IPS-18a (cell line): ENCODE measurements at regions not wholly inside any gene's neighbourhood (a gene's known extent, or its start where the extent isn't known, plus 50 kb on each side); places are given as distances from the start of the nearest gene placed in this dataset.
"Not testable (repeated sequence)": the region's sequence is repeated elsewhere in the genome, so short reads cannot be mapped to it uniquely, and the experiment has no call there.

Experiments
- H3K27ac ChIP-seq: one replicate; pipeline ENCODE4 v1.5.1; 2013; ENCODE audit warnings: low read length
- H3K27me3 ChIP-seq: one replicate; pipeline ENCODE4 v1.6.1; 2013; ENCODE audit warnings: mild to moderate bottlenecking, low read length; ENCODE audit not compliant: control insufficient read depth, insufficient read depth
- H3K36me3 ChIP-seq: one replicate; pipeline ENCODE4 v1.6.1; 2013; ENCODE audit warnings: low read depth, low read length; ENCODE audit not compliant: control insufficient read depth
- H3K4me1 ChIP-seq: one replicate; pipeline ENCODE4 v1.6.1; 2013; ENCODE audit warnings: low read depth, low read length; ENCODE audit not compliant: control insufficient read depth
- H3K4me3 ChIP-seq: one replicate; pipeline ENCODE4 v1.5.1; 2013; ENCODE audit warnings: low read length
- H3K9ac ChIP-seq: one replicate; pipeline ENCODE4 v1.6.1; 2013; ENCODE audit warnings: mild to moderate bottlenecking, low read length, moderate library complexity
- H3K9me3 ChIP-seq: one replicate; pipeline ENCODE4 v1.6.1; 2013; ENCODE audit warnings: low read depth, low read length; ENCODE audit not compliant: control insufficient read depth

DNA sequence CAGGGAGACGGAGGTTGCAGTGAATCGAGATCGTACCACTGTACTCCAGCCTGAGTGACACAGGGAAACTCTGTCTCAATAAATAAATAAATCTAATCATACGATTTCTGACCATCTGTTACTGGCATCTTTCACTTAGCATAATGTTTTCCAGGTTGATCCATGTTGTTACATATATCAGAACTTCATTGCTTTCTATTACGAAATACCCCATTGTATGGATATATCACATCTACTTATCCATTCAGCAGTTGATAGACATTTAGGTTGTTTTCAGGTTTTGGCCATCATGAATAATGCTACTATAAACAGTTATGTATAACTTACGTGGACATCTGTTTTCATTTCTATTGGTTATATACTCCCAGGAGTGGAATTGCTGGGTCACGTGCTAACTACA, 303.9 kb downstream of the PAX3 start:
- no peak overlapping the region for H3K4me3 ChIP-seq

DNA sequence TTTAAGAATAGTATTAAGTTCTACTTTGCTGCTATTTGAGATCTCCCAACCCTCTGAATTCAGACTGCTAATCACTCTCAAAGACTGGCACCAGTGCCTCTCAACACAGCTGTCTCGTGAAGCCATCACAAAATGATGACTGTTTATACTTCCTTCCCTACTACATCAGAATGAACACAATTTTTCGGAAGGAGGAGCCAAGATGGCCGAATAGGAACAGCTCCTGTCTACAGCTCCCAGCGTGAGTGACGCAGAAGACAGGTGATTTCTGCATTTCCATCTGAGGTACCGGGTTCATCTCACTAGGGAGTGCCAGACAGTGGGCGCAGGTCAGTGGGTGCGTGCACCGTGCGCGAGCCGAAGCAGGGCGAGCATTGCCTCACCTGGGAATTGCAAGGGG, 314.4 kb downstream of the PAX3 start:
- peaks cover 22% of the 10 kb centered on the region for H3K4me1 ChIP-seq
- H3K4me3 ChIP-seq, H3K27me3 ChIP-seq, H3K9ac ChIP-seq, H3K9me3 ChIP-seq, H3K36me3 ChIP-seq, H3K27ac ChIP-seq: not testable (repeated sequence)

More for the DNA sequence above, 303.9 kb downstream of the PAX3 start:
- H3K36me3 ChIP-seq = no peaks in the 10 kb centered on the region
- H3K27me3 ChIP-seq = no peaks in the 10 kb centered on the region
- H3K27ac ChIP-seq = no peak overlapping the region
- no peaks in the 10 kb centered on the region for H3K4me1 ChIP-seq
- H3K9ac ChIP-seq = no peak overlapping the region
- no peaks in the 10 kb centered on the region for H3K9me3 ChIP-seq

DNA sequence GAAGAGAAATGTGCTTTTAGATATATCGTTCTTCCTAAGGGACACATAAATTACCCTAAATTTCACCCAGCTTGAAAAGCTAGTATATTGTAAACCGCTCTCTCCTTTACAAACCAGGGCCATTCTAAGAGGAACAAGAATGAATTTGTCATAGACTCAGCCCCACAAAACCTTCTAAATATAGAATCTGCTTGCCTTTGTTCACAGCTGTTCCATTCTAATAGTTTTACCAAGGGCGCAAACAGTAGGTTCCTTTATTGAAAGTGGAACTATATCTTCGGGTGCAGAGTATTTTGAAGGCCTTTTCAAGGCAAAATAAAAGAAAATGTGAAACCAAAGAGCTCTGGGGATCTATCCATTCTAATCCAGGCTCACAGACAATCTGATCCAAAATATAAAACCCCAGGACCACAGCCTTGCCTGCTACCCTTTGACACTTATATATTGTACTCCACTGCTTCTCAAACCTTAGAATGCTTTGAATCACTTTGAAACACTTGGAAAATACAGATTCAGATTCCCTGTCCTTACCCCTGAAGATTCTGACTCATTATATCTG, 316.8 kb downstream of the PAX3 start:
- Histone ChIP-seq H3K9ac (no peak overlapping the region), H3K4me3 (no peak overlapping the region), H3K27ac (no peak overlapping the region), H3K27me3 (no peaks in the 10 kb centered on the region), H3K4me1 (peaks cover 22% of the 10 kb centered on the region), H3K9me3 (no peaks in the 10 kb centered on the region), H3K36me3 (no peaks in the 10 kb centered on the region)

DNA sequence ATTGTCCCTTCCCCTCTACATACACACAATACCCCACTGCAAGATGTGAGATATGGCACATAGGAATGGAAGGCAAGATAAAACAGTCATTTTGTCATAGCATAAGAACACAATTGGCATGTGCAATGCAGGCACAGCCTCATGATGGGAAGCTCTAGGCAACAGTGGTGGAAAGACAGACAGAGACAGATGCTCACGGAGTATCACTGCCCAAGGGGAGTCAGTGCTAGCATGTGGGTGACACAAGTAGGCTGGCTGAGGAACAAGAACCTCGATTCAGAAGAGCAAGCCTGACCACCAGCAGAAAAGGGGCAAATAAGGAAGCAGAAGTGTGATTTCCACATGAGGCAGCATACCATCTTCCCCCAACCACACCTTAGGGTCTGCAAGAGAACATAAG, 323.6 kb downstream of the PAX3 start:
- Histone ChIP-seq H3K9me3 (no peaks in the 10 kb centered on the region), H3K27ac (no peak overlapping the region), H3K4me3 (no peak overlapping the region), H3K36me3 (no peaks in the 10 kb centered on the region), H3K27me3 (no peaks in the 10 kb centered on the region), H3K4me1 (peaks cover 4% of the 10 kb centered on the region), H3K9ac (no peak overlapping the region)

DNA sequence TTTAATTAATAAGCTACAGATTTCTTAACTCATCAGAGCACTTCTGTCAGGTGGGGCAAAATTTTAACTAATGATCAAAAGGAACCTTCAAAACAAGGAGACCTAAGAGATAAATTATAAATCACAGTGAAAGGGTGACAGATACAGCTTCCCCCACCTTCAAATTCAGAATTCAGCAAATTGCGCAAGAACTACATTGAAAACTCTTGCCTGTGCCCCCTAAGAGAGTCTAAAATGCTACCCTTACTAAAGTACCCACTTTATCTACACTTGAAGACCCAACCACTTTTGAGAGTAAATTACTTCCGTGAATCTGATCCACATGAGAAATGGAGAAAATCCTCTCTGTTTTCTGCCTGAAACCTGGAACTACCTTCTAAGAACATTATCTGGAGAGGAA, 324.9 kb downstream of the PAX3 start:
- Histone ChIP-seq H3K27me3 (no peaks in the 10 kb centered on the region), H3K9me3 (no peaks in the 10 kb centered on the region), H3K36me3 (no peaks in the 10 kb centered on the region), H3K4me3 (no peak overlapping the region), H3K4me1 (no peaks in the 10 kb centered on the region), H3K27ac (no peak overlapping the region), H3K9ac (no peak overlapping the region)

- H3K4me1 ChIP-seq = no peaks in the 10 kb centered on the region
- H3K9me3 ChIP-seq = no peaks in the 10 kb centered on the region
- no peaks in the 10 kb centered on the region for H3K27me3 ChIP-seq
- no peak overlapping the region for H3K4me3 ChIP-seq
- no peak overlapping the region for H3K9ac ChIP-seq
- H3K27ac ChIP-seq = no peak overlapping the region
- no peaks in the 10 kb centered on the region for H3K36me3 ChIP-seq
These were observed 325.3 kb downstream of the PAX3 start for GRCh38 chr2:221973502-221973901.

DNA sequence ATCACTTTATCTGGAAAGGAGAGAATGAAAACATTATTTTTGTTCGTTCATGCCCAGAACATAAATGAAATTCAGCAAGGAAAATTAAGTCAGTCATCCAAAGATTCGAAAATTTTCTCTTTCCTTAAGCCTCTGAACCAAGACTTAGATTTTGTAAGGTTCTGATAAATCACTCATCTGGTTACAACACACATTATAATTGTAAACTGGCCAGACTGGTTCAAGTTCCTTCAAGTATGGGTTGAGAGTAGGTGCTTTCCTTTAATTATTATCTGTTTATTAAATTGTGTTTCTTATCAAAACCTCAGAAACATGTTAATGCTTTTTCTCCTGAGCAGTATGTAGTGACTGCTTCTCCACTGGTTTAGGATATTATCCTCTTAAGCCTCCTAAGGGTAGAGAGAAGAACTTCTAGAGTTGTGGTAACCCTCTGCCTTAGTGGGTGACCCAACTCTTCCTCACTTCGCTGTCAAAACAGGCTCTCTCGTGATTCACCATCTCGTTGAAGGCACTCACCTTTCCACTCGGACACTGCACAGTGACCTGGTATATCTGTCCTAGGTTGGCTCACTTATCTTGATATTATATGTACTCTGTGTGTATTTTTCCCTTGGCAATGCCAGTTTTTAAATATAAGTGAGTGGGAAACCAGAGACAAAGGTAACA, 325.9 kb downstream of the PAX3 start:
- Histone ChIP-seq H3K27ac (no peak overlapping the region), H3K36me3 (no peaks in the 10 kb centered on the region), H3K9ac (no peak overlapping the region), H3K4me3 (no peak overlapping the region), H3K27me3 (no peaks in the 10 kb centered on the region), H3K4me1 (no peaks in the 10 kb centered on the region), H3K9me3 (no peaks in the 10 kb centered on the region)

DNA sequence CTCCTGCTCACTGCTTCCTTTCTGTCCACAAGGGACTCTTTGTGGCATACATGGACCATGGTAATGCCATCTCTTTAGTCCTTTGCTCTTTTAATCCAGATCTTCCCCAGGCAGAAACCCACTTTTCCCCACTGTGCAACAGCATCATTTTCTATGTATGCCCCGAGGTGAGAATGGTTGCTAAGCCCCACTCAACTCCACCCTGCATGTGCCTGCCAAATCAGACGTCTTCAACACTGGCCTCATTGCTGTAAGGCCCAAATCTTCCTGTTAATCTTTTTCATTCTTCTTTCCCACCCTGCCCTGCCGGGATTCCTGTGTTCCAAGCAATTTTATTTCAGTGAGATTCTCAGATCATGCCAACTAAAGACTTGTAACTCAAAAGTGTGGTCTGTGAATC, 328.4 kb downstream of the PAX3 start:
- peaks cover 7% of the 10 kb centered on the region for H3K4me1 ChIP-seq
- no peak overlapping the region for H3K9ac ChIP-seq
- no peaks in the 10 kb centered on the region for H3K27me3 ChIP-seq
- no peak overlapping the region for H3K4me3 ChIP-seq
- no peak overlapping the region for H3K27ac ChIP-seq
- H3K36me3 ChIP-seq = no peaks in the 10 kb centered on the region
- H3K9me3 ChIP-seq = no peaks in the 10 kb centered on the region

- Histone ChIP-seq H3K9ac (no peak overlapping the region), H3K27me3 (no peaks in the 10 kb centered on the region), H3K4me3 (no peak overlapping the region), H3K4me1 (peaks cover 7% of the 10 kb centered on the region), H3K27ac (no peak overlapping the region), H3K36me3 (no peaks in the 10 kb centered on the region), H3K9me3 (no peaks in the 10 kb centered on the region)
These were observed 329.0 kb downstream of the PAX3 start for GRCh38 chr2:221969830-221970144.

- Histone ChIP-seq H3K4me1 (peaks cover 7% of the 10 kb centered on the region), H3K27ac (no peak overlapping the region), H3K9ac (no peak overlapping the region), H3K4me3 (no peak overlapping the region), H3K36me3 (no peaks in the 10 kb centered on the region), H3K27me3 (no peaks in the 10 kb centered on the region), H3K9me3 (no peaks in the 10 kb centered on the region)
These were observed 329.5 kb downstream of the PAX3 start for GRCh38 chr2:221969087-221969829.

DNA sequence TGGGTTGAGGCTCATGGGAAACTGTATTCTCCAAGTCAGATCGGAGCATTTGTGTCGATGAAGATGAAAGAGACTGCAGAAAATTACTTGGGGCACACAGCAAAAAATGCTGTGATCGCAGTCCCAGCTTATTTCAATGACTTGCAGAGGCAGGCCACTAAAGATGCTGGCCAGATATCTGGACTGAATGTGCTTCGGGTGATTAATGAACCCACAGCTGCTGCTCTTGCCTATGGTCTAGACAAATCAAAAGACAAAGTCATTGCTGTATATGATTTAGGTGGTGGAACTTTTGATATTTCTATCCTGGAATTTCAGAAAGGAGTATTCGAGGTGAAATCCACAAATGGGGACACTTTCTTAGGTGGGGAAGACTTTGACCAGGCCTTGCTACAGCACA, 336.6 kb downstream of the PAX3 start:
- H3K27me3 ChIP-seq = no peaks in the 10 kb centered on the region
- peaks cover 7% of the 10 kb centered on the region for H3K4me1 ChIP-seq
- no peaks in the 10 kb centered on the region for H3K9me3 ChIP-seq
- no peaks in the 10 kb centered on the region for H3K36me3 ChIP-seq
- no peak overlapping the region for H3K9ac ChIP-seq
- H3K4me3 ChIP-seq = no peak overlapping the region
- H3K27ac ChIP-seq = no peak overlapping the region

DNA sequence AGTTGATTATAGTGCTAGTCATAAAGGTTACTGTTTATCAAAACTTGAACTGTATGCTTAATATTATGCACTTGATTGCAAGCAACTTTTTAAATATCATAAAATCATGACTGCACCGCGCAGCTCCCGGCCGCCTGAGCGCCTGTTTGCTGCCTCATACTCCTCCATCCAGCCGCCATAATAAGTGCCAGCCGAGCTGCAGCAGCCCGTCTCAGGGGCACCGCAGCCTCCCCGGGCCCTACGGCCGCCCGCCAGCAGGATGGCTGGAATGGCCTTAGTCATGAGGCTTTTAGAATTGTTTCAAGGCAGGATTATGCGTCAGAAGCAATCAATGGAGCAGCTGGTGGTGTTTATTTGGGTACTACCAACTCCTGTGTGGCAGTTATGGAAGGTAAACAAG, 337.2 kb downstream of the PAX3 start:
- no peak overlapping the region for H3K4me3 ChIP-seq
- H3K9me3 ChIP-seq = no peaks in the 10 kb centered on the region
- no peak overlapping the region for H3K9ac ChIP-seq
- peaks cover 7% of the 10 kb centered on the region for H3K4me1 ChIP-seq
- no peaks in the 10 kb centered on the region for H3K36me3 ChIP-seq
- no peaks in the 10 kb centered on the region for H3K27me3 ChIP-seq
- H3K27ac ChIP-seq = no peak overlapping the region
